Amniotic stem cell (primary cell): ENCODE measurements at regions not wholly inside any gene's neighbourhood (a gene's known extent, or its start where the extent isn't known, plus 50 kb on each side); places are given as distances from the start of the nearest gene placed in this dataset.

Experiments used
- DNase-seq: peaks from one replicate; lab custom pipeline; 2025; lab: John Stamatoyannopoulos, UW

- DNase-seq: no peak
Observed at GRCh38 chr13:40191186-40191980, 475.1 kb downstream of the FOXO1 start.

DNA sequence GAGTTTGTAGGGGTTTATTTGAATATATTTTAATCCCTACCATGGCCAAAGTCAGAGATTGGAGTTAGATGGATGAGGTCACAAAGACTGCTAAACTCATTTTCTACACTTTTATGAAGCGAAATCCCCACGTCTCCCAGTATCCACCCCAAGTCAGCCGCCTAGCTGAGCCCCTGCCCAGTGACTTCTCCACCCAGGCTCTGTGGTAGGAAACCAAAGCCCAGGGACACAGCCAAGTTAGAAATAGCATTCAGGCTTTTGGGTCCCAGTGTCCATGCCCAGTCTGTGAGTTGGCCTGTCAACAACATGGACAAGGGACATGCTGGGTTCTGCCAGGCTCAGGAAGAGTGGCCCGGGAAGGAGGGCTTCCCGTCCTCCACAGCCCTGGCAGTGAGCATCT is 474.0 kb downstream of the FOXO1 start:
- DNase-seq: no peak

DNA sequence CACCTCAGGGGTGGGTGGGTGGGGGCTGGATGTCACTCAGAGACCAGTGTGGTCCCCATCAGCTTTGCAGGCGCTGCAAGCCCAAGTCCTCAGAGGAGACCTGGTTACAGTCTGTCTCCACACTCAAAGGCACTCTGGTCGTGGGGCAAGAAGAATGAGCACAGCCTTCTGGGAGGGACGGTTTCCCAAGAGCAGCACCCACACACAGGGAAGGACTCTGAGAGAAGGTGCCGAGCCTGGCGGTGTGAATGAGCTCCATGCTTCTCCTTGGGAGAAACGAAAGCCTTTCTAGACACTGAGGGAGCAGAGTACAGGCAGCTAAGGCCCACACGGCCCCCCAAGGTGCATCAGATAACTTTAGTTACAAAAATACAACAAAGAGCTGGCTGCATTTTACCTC is 473.6 kb downstream of the FOXO1 start:
- DNase-seq: no peak

- DNase-seq: no peak
Observed at GRCh38 chr13:40193286-40194223, 472.9 kb downstream of the FOXO1 start.

DNA sequence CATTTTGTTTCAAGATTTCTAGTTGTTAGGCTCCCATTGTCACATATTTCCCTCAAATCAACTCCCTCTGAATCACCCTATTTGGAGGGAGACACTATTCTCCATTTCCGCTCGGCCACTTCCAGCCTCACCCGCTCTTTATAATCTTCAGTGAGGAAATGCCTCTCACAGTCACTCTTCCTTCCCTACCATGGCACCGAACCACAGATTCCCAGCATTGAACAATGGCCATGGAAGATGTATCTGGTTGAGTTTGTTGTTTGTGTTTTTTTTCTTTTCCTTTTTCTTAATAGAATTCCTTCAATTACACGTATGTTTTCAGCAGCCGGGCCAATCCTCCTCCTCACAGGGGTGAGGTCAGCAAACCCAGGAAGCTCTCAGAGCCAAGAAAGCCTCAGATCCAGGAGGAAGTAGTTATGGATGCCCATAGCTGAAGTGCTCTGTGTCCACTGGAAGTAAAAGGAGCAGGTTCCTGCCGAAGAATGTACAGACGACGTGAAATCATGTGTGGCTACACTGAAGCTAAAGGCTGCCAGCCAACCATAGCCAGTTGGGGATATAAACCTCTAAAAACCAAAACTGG is 472.1 kb downstream of the FOXO1 start:
- DNase-seq: no peak

- no peak for DNase-seq
Observed at GRCh38 chr13:40197049-40197448, 469.4 kb downstream of the FOXO1 start.

GRCh38 chr13:40197936-40198595 is 468.4 kb downstream of the FOXO1 start:
- no peak for DNase-seq

DNA sequence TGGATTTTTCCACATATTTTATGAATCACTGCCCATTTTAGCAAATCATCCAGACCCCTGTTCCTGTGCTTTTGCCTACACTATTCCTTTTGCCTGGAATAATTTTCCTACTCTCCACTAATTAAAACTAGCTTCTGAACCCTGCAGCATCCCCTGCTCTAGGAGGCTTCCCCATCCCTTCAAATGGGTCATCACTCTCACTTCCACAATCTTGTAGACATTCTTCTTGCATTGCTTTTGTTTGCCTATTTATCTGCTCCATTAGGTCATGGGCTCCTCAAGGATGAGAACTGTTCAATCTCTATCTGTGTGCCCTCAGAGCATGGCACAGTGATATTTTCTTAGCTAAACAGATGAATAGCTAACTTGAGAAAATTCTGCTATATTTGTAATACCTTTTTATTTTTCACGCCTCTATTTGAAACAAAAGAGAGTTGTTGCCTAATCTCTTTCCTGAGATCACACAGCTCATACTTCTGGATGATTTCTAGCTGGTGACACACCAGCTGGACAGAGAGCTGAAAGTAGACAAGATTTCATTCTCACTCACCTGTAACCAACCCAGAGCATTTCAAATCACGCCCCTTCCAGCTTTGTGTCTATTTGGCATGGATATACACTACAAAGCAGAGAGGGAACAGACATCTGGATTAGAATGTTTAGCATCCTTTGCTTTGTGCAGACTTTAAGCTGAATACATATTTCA is 466.0 kb downstream of the FOXO1 start:
- no peak for DNase-seq

DNA sequence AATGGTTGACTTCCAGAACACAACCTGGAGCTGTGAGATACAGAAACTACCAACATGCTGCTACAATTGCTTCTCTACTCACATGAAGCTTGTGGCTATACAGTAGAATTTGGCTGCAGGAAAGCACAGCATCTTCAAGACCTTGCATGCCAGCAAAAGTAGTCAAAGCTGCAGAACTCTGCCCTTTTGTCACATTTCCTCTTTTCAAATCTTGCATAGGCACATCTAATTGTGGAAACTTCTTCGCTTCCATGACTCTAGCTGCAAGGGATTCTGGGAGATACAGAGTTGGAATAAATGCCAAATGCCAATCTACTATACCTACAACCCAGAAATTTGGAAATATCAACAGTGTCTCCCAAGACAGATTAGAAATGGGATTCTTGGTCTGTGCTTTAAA is 462.2 kb downstream of the FOXO1 start:
- DNase-seq: no peak

DNA sequence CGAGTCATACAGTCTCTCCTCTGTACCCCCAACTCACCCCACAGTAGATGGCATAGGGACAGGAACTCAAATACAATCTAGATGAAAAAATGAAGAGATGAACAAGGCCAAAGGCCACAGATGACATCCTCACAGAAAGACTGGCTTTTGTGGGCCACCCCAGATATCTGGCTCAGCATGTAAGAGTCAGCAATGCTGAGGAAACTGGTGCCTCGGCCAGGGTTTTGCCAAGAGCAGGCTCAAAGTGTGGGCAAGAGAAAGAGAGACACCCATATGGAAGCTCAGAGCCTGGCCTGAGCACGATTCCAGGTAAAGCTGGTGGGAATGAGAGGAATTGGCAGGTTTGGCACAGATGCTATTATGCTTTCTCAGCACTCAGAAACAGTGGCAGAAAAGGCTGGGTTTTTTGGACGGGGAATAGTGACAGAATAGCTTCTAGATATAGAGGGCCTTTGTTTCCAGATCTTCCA is 460.6 kb downstream of the FOXO1 start:
- DNase-seq: no peak

DNA sequence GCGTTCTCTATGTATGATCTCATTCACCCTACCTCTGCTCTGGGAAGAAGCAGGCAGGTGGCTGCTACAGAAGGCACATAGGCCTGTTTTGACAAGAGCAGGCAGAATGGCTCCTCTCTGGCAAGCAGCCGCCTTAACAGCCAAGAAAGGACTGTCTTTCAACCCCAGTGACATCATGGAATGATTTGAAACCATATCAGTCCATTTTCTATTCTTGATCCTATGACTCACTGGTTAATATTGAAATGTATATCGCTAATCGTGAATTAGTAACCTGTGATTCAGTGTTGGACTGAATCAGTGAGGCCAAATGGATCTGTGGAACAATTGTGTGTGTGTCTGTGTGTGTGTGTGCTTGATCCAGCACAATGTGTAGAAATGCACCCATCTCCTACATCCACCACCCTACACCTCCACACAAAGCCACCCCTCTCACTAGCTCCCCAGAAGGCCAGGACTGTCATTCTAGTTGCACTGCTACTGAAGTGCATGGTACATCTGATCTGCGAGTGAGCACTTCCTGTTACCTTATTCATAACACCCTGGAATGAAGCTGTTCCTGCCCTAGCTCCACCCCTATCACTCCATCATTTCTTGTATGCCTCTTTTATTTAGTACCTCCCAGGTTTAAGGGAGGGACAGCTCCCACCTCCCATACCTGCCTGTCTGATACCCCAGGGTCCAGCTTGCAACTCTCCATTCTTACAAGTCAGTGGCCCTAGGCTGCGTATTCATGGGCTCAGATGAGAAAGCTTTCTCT is 460.0 kb downstream of the FOXO1 start:
- DNase-seq: no peak

- DNase-seq: no peak
Observed at GRCh38 chr13:40207001-40207478, 459.4 kb downstream of the FOXO1 start.

DNA sequence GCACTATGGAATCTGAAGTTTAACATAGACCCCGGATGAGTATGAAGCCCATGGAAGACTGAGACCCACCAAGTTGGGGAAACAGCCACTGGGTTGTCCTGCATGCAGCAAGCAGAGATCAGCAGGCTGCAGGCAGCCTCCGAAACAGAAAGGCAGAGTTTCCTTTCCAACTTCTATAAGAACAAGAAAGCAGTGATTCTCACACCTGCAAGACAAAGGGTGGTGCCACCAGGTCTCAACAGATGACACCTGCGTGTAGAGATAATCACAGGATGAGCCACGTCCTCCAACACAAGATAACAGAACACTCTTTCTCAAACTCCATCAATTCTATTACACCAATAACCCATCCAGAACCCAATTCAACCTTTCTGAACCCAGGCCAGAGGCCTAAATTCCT is 457.9 kb downstream of the FOXO1 start:
- DNase-seq: no peak

DNA sequence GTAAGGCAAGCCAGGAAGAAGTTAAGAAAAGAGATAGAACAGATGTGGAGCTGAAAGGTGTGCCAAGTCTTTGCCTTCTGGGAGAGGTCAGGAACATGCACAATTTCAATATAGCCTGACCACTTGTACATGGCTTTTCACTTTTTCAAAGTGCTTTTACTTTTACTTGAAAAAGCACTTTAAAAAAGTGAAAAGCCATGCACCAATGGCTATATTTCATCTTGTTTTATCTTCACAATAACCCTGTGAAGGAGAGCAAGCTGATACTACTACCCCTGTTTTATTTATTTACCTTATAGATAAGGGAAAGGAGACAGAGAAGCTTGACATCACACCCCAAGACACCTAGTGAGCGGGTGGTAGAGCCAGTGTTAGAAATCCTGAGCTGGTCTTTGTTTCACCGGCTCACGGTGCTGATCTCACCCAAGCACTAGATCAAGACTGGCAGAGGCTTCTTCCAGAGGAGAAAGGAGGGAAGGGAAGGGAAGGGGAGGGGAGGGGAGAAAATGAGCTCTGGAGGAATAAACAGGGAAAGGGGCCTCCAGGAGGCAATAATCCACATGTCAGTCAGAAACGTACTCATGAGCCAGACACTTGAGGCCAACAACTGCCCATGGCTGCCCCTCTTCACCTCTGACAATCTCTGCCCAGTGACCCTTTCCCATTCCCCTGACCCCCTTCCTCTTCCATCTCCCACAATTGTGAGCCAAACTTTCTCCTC is 455.4 kb downstream of the FOXO1 start:
- DNase-seq: no peak

DNA sequence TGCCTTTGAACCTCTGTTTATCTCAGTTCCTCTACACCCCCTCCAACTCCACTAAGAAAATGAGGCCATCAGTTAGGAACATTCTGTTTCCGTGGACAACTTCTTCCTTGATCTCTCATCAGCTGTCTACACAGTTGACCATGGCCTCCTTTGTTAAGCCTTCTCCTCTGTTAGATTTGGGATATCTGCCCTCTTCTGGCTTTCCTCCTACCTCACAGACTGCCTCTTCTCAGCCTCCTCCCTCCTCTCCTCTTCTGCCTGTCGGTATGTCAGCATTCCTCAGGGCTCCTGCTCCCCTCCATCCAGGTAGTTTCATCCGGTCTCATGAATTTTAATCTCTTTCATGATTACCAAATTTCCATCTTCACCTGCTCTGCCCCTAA is 454.9 kb downstream of the FOXO1 start:
- no peak for DNase-seq

DNA sequence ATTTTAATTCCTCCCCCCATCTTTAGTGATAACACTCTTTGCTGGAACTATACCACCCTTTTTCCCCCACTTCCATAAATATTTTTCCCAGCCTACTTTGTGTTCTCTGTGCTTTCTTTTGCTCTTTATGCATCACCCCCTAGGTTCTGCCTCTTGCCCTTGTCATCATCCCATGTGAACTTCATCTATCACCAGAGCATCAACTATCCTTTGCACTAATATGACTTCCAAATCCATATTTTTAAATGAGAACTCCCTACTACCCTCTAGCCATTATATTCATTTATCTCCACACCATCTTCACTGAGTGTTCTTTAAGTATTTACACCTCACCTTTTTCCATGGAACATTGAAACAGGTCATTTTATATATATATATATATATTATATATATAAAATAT is 452.7 kb downstream of the FOXO1 start:
- DNase-seq: no peak

DNA sequence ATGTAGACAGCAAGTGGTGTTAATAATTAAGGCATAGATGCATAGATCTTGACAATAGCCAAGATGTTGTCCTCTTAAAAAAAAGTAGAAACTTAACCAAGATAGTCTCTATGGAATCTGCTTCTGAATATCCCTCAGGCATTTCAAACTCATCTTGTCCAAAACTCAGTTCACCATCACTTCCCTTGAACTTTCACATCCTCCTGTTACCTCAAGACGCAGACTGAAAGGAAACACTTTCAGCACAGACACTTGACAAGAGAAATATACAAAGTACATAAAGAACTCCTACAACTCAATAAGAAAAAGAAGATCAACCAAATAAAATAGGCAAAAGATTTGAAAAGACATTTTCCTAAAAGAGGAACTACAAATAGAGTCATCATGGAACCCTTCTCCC is 451.1 kb downstream of the FOXO1 start:
- no peak for DNase-seq

DNA sequence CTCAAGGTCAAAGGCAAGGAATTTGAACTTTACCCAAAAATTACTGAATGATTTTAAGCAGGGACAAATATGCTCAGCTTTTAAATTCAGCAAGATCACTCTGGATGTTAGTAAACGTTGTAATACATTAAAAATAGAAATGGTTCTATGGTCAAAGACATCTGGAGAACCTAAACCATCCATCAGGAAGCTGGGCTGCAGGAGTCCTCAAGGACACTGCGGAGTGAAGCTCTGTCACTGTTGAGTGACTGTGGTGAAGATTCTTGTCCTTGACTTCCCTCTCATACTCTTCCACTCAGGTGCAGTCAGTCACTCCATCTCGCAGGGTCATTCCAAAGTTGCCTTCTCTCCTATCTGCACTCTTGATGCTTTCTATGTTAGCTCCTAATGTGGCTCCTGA is 450.7 kb downstream of the FOXO1 start:
- DNase-seq: no peak

DNA sequence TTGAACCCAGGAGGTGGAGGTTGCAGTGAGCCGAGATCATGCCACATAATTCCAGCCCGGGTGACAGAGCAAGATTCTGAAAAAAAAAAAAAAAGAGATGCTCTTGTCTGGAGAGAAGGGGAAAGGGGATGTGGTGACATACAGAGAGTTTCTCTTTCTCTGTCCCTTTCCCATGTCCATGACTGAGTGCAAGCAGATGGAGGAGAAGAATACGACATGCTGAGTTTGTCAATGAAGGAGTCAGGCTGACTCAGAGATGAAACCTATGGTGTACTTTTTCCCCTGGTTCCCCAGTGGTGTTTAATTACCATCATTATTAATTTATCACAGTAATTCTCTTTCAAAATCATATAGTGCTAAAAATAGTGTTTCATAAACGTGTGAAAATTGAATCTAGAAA is 448.8 kb downstream of the FOXO1 start:
- DNase-seq: no peak
